ENCODE measurements at regions not wholly inside any gene's neighbourhood (a gene's known extent, or its start where the extent isn't known, plus 50 kb on each side); places are given as distances from the start of the nearest gene placed in this dataset.

- DNase-seq (ENCODE audit: low read depth) = no peak
Observed at GRCh38 chr16:77076839-77077238, 114.2 kb upstream of the MON1B start.

GRCh38 chr16:77077256-77077922, 113.6 kb upstream of the MON1B start:
- H3K4me3 ChIP-seq (ENCODE audit: low read depth, low read length) = no peak overlapping the region
- TF ChIP-seq CTCF (conservative IDR thresholded peaks at IDR 0.05; ENCODE audit: low read depth, low read length) = no peak
- no peak for DNase-seq (ENCODE audit: low read depth)

More at GRCh38 chr16:77076839-77077238, 114.2 kb upstream of the MON1B start:
- TF ChIP-seq CTCF (conservative IDR thresholded peaks at IDR 0.05; ENCODE audit: low read depth, low read length) = no peak
- no peak overlapping the region for H3K4me3 ChIP-seq (ENCODE audit: low read depth, low read length)

- no peak for DNase-seq (ENCODE audit: low read depth)
- H3K4me3 ChIP-seq (ENCODE audit: low read depth, low read length) = no peak overlapping the region
- TF ChIP-seq CTCF (conservative IDR thresholded peaks at IDR 0.05; ENCODE audit: low read depth, low read length) = no peak
Observed at GRCh38 chr16:77085981-77086380, 105.0 kb upstream of the MON1B start.

- H3K4me3 ChIP-seq (ENCODE audit: low read depth, low read length) = no peak overlapping the region
- DNase-seq (ENCODE audit: low read depth) = no peak
- no peak for TF ChIP-seq CTCF (conservative IDR thresholded peaks at IDR 0.05; ENCODE audit: low read depth, low read length)
Observed at GRCh38 chr16:77090062-77090461, 100.9 kb upstream of the MON1B start.

- no peak for TF ChIP-seq CTCF (conservative IDR thresholded peaks at IDR 0.05; ENCODE audit: low read depth, low read length)
- H3K4me3 ChIP-seq (ENCODE audit: low read depth, low read length) = no peak overlapping the region
- no peak for DNase-seq (ENCODE audit: low read depth)
Observed at GRCh38 chr16:77093309-77093708, 97.7 kb upstream of the MON1B start.

GRCh38 chr16:77093999-77094398, 97.0 kb upstream of the MON1B start:
- no peak for TF ChIP-seq CTCF (conservative IDR thresholded peaks at IDR 0.05; ENCODE audit: low read depth, low read length)
- DNase-seq (ENCODE audit: low read depth) = no peak

GRCh38 chr16:77111056-77111565, 79.9 kb upstream of the MON1B start:
- H3K4me3 ChIP-seq (ENCODE audit: low read depth, low read length) = no peak overlapping the region
- no peak for TF ChIP-seq CTCF (conservative IDR thresholded peaks at IDR 0.05; ENCODE audit: low read depth, low read length)

More at GRCh38 chr16:77093999-77094398, 97.0 kb upstream of the MON1B start:
- no peak overlapping the region for H3K4me3 ChIP-seq (ENCODE audit: low read depth, low read length)

More at GRCh38 chr16:77111056-77111565, 79.9 kb upstream of the MON1B start:
- DNase-seq (ENCODE audit: low read depth) = no peak
